ENCODE measurements at regions not wholly inside any gene's neighbourhood (a gene's known extent, or its start where the extent isn't known, plus 50 kb on each side); places are given as distances from the start of the nearest gene placed in this dataset.
"Not testable (repeated sequence)": the region's sequence is repeated elsewhere in the genome, so short reads cannot be mapped to it uniquely, and the experiment has no call there.

GRCh38 chr3:153443961-153444360 is 281.9 kb downstream of the RAP2B start:
- peaks cover under 1% of the 10 kb centered on the region for H3K27me3 Mint-ChIP-seq
- no peak overlapping the region for H3K27ac Mint-ChIP-seq
- peaks cover 0 to under 1% (median 0%) of the 10 kb centered on the region in 3 donors for H3K4me1 Mint-ChIP-seq
- H3K9me3 Mint-ChIP-seq: no peaks in the 10 kb centered on the region
- H3K36me3 Mint-ChIP-seq: no peaks in the 10 kb centered on the region
- no peak overlapping the region for H3K4me3 Mint-ChIP-seq

GRCh38 chr3:153445817-153446216 is 283.8 kb downstream of the RAP2B start:
- Mint-ChIP-seq H3K36me3 (no peaks in the 10 kb centered on the region), H3K27me3 (no peaks in the 10 kb centered on the region), H3K9me3 (no peaks in the 10 kb centered on the region), H3K27ac (no peak overlapping the region), H3K4me3 (no peak overlapping the region), H3K4me1 (no peaks in the 10 kb centered on the region)

- Mint-ChIP-seq H3K9me3 (no peaks in the 10 kb centered on the region), H3K4me3 (no peak overlapping the region), H3K27ac (no peak overlapping the region), H3K36me3 (no peaks in the 10 kb centered on the region), H3K4me1 (no peaks in the 10 kb centered on the region), H3K27me3 (no peaks in the 10 kb centered on the region)
Measured at GRCh38 chr3:153448151-153448829, 286.3 kb downstream of the RAP2B start.

GRCh38 chr3:153456833-153457545 is 295.0 kb downstream of the RAP2B start:
- Mint-ChIP-seq H3K4me3 (no peak overlapping the region), H3K9me3 (no peaks in the 10 kb centered on the region), H3K27ac (no peak overlapping the region), H3K4me1 (no peaks in the 10 kb centered on the region), H3K36me3 (no peaks in the 10 kb centered on the region), H3K27me3 (peaks cover 6% of the 10 kb centered on the region)

- Mint-ChIP-seq H3K4me1 (peaks cover 0 to 3% (median 0%) of the 10 kb centered on the region in 3 donors), H3K27ac (no peak overlapping the region), H3K27me3 (peaks cover 6% of the 10 kb centered on the region), H3K36me3 (no peaks in the 10 kb centered on the region), H3K9me3 (peaks cover 0 to 2% (median 0%) of the 10 kb centered on the region in 3 donors), H3K4me3 (no peak overlapping the region)
Measured at GRCh38 chr3:153458881-153459280, 296.9 kb downstream of the RAP2B start.

GRCh38 chr3:153462545-153462944 is 300.5 kb downstream of the RAP2B start:
- Mint-ChIP-seq H3K36me3 (no peaks in the 10 kb centered on the region), H3K27ac (no peak overlapping the region), H3K4me1 (peaks cover 0 to 10% (median 0%) of the 10 kb centered on the region in 3 donors), H3K9me3 (peaks cover 0 to 2% (median 0%) of the 10 kb centered on the region in 3 donors), H3K4me3 (no peak overlapping the region), H3K27me3 (peaks cover 6% of the 10 kb centered on the region)

GRCh38 chr3:153463895-153464294 is 301.9 kb downstream of the RAP2B start:
- H3K27me3 Mint-ChIP-seq: peaks cover 2% of the 10 kb centered on the region
- H3K4me1 Mint-ChIP-seq: peaks cover 0 to 10% (median 0%) of the 10 kb centered on the region in 3 donors
- H3K9me3 Mint-ChIP-seq: peaks cover 0 to 2% (median 0%) of the 10 kb centered on the region in 3 donors
- H3K4me3 Mint-ChIP-seq: no peak overlapping the region
- H3K36me3 Mint-ChIP-seq: no peaks in the 10 kb centered on the region
- no peak overlapping the region for H3K27ac Mint-ChIP-seq

GRCh38 chr3:153469162-153469561 is 307.1 kb downstream of the RAP2B start:
- no peak overlapping the region for H3K27ac Mint-ChIP-seq
- H3K27me3 Mint-ChIP-seq: peaks cover 2% of the 10 kb centered on the region
- H3K4me3 Mint-ChIP-seq: no peak overlapping the region
- no peaks in the 10 kb centered on the region for H3K36me3 Mint-ChIP-seq
- H3K4me1 Mint-ChIP-seq: peaks cover 0 to 6% (median 0%) of the 10 kb centered on the region in 3 donors
- no peaks in the 10 kb centered on the region for H3K9me3 Mint-ChIP-seq

- Mint-ChIP-seq H3K27ac (no peak overlapping the region), H3K36me3 (no peaks in the 10 kb centered on the region), H3K4me3 (no peak overlapping the region), H3K9me3 (no peaks in the 10 kb centered on the region), H3K4me1 (no peaks in the 10 kb centered on the region), H3K27me3 (peaks cover 1% of the 10 kb centered on the region)
Measured at GRCh38 chr3:153484842-153485241, 322.8 kb downstream of the RAP2B start.

- H3K4me3 Mint-ChIP-seq: no peak overlapping the region
- no peaks in the 10 kb centered on the region for H3K36me3 Mint-ChIP-seq
- no peaks in the 10 kb centered on the region for H3K4me1 Mint-ChIP-seq
- no peak overlapping the region for H3K27ac Mint-ChIP-seq
- no peaks in the 10 kb centered on the region for H3K9me3 Mint-ChIP-seq
- H3K27me3 Mint-ChIP-seq: peaks cover 6% of the 10 kb centered on the region
Measured at GRCh38 chr3:153495422-153495821, 333.4 kb downstream of the RAP2B start.

GRCh38 chr3:153502682-153503081 is 340.7 kb downstream of the RAP2B start:
- H3K9me3 Mint-ChIP-seq: no peaks in the 10 kb centered on the region
- no peaks in the 10 kb centered on the region for H3K36me3 Mint-ChIP-seq
- H3K27ac Mint-ChIP-seq: no peak overlapping the region

GRCh38 chr3:153503873-153504272 is 341.8 kb downstream of the RAP2B start:
- Mint-ChIP-seq H3K4me1 (no peaks in the 10 kb centered on the region), H3K4me3 (no peak overlapping the region), H3K27ac (no peak overlapping the region), H3K27me3 (peaks cover 1% of the 10 kb centered on the region), H3K9me3 (no peaks in the 10 kb centered on the region), H3K36me3 (no peaks in the 10 kb centered on the region)

More at GRCh38 chr3:153502682-153503081, 340.7 kb downstream of the RAP2B start:
- Mint-ChIP-seq H3K4me1 (no peaks in the 10 kb centered on the region), H3K27me3 (peaks cover 3% of the 10 kb centered on the region), H3K4me3 (no peak overlapping the region)

- not testable (repeated sequence) for H3K9me3 Mint-ChIP-seq, H3K27ac Mint-ChIP-seq, H3K4me1 Mint-ChIP-seq, H3K27me3 Mint-ChIP-seq, H3K36me3 Mint-ChIP-seq, H3K4me3 Mint-ChIP-seq
Measured at GRCh38 chr3:153506205-153506604, 344.2 kb downstream of the RAP2B start.

GRCh38 chr3:153506686-153507085 is 344.7 kb downstream of the RAP2B start:
- not testable (repeated sequence) for H3K27ac Mint-ChIP-seq, H3K27me3 Mint-ChIP-seq, H3K4me3 Mint-ChIP-seq, H3K9me3 Mint-ChIP-seq, H3K36me3 Mint-ChIP-seq, H3K4me1 Mint-ChIP-seq

- Mint-ChIP-seq H3K9me3 (peaks cover 3 to 8% (median 4%) of the 10 kb centered on the region in 3 donors), H3K4me3 (no peak overlapping the region), H3K4me1 (no peaks in the 10 kb centered on the region), H3K27me3 (peaks cover 3% of the 10 kb centered on the region), H3K36me3 (no peaks in the 10 kb centered on the region), H3K27ac (no peak overlapping the region)
Measured at GRCh38 chr3:153513236-153513635, 351.2 kb downstream of the RAP2B start.

GRCh38 chr3:153528473-153528872 is 366.4 kb downstream of the RAP2B start:
- Mint-ChIP-seq H3K27me3 (no peaks in the 10 kb centered on the region), H3K4me1 (no peaks in the 10 kb centered on the region), H3K27ac (no peak overlapping the region), H3K9me3 (peaks cover 0 to 13% (median 0%) of the 10 kb centered on the region in 3 donors), H3K4me3 (no peak overlapping the region), H3K36me3 (no peaks in the 10 kb centered on the region)

Measured in IgD-negative memory B cell (primary cell).